ENCODE measurements at regions not wholly inside any gene's neighbourhood (a gene's known extent, or its start where the extent isn't known, plus 50 kb on each side); places are given as distances from the start of the nearest gene placed in this dataset.

DNA sequence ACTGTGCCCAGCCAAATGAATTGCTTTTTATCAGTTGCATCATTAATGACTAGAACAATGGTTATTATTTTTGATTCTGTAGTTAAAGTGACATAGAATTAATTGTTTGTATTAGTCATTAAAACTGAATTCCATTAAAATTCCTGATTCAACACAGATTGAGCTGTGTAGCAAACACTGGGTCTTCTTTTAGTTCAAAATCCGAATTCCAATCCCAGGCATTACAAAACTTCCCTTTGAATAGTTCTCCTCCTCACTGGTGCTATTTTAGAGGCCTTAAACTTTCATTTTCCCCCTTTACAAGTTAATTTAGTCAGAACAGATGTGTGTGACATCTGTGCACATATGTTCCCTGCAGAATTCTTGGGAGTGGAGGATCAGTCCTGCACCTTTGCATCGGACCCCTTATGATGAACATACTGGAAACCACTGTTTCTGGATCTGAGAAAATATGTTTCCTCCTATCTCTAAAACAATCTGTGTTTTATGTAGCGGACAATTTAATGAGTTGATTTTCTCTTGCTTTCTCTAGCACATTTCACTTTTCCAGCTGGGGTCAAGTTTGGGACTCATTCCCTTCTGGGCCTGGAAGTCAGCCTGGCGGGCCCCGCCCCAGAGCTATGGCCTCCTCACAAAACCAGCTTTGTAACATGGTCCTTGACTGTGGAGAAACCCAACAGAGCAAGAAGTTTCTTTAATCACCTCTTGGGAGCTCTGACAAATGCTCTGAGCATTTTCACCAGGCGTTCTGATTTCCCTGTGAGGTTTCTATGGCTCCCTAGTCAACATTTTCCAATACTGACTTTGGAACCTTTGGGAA lies 87.9 kb upstream of the MAMDC2 start:
- DNase-seq (ENCODE audit: low read depth): peak; percentile 15

DNA sequence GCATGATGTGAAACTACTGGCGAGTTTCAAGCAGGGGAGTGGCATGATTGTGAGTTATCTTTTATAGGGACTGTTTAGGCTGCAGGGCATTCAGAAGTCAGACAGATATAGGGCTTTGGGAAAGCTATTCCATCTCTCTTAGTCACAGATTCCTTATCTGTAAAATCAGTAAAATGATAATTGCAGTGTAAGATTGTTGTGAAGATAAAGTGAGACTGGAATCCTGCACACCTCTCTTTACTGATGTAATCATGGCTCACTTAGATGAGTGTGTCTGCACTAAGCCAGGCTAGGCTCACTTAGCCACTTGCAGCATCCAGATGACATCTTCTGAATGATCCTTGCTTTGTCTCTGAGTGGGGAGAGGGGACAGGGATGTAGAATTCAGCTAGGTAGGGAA lies 81.8 kb upstream of the MAMDC2 start:
- DNase-seq (ENCODE audit: low read depth): no peak

DNA sequence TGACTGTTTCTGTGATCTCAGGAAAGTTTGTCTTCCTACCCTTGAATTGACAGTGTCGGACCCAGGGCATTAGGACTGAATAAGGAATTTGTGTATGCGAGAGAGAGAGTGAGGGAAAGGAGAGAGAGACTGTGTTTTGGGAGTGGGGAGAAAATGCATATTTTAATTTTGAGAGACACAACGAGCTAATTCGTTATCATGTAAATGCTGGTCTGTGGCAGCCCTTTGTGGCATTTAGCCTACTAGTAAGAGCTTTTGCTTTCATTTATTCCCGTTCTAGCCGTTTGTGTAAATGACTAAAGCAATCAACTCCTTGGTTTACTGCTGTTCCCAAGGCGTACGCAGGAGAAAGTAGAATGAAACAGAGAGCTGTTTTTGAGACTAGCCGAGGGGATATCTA lies 79.8 kb upstream of the MAMDC2 start:
- no peak for DNase-seq (ENCODE audit: low read depth)

DNA sequence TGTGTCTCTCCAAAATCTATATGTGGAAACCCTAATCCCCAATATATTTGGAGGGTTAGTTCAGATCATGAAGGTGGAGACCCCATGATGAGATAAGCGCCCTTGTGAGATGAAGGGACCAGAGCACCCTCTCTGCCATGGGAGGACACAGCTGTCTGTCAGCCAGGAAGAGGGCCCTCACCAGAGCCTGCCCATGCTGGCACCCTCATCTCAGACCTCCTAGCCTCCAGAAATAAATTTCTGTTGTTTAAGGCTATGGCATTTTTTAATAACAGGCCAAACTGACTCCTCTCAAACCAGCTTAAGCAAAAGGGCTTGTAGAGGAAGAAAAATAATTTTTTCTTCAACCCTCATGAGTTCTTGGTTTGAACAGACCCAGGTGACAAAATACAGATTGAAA lies 79.2 kb upstream of the MAMDC2 start:
- no peak for DNase-seq (ENCODE audit: low read depth)

DNA sequence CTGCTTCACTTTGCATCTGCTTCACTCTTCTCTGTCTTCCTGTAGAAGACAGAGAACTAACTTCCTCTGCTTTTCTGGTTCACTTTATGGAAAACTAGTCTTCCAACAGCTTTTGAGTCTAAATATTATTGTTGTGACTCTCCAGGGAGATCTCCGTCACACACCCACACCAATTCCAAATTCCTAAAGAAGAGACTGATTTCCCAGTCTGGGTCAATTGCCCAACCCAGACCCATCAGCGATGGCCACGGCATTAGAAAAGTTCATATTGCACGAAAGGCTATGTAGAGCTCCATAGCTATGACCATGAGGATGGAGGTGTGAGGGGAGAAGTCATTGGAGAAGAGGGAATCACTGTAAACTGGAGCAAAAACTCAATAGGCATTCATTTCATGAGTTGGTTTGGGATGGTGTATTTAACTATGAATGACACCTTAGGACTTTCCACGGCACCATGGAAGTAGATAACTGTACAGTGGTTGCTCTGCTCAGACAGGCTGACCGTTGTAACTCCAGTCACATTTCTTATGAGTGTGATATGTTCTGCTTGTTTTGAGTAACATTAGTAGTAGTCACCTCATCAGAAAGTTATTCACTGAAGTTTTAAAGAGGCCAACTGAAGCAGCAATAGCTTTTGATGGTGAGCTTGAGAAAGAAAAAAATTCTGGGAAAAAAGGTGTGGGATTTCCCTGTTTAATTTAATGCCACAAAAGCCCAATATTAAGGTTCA lies 78.1 kb upstream of the MAMDC2 start:
- no peak for DNase-seq (ENCODE audit: low read depth)

DNA sequence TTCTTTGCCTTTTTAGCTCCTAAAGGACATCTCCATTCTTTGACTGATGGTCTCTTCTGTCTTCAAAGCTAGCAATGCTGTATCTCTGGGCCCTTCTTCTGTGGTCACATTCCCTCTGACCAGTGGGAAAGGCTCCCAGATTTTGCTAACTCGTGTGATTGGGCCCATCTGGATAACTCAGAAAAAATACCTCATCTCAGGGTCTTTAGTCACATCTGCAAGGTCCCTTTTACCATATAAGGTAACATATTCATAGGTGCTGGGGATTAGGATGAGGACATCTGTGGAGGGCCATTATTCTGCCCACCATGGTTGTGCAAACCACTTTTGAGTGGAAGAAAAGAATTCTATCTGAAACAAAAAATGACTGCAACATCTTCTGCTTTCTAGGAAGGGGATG lies 76.3 kb upstream of the MAMDC2 start:
- no peak for DNase-seq (ENCODE audit: low read depth)

DNA sequence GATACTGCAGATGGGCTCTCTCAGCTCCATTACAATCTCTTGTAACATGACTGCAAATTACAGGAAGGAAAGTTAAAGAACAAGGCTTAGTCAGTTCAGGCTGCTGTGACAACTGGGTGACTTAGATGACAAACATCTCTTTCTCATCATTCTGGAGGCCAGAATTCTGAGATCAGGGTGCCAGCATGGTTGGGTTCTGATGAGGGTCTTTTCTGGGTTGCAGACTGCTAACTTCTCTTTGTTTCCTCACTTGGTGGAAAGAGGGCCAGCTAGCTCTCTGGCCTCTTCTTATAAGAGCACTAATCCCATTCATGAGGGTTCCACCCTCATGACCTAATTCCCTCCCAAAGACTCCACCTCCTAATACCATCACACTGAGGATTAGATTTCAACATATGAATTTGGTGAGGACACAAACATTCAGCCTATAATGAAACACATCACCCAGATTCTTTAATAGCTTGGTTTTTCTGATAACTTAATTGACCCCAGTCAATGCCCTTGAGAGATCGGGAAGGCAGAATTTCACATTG lies 73.6 kb upstream of the MAMDC2 start:
- DNase-seq (ENCODE audit: low read depth): no peak

DNA sequence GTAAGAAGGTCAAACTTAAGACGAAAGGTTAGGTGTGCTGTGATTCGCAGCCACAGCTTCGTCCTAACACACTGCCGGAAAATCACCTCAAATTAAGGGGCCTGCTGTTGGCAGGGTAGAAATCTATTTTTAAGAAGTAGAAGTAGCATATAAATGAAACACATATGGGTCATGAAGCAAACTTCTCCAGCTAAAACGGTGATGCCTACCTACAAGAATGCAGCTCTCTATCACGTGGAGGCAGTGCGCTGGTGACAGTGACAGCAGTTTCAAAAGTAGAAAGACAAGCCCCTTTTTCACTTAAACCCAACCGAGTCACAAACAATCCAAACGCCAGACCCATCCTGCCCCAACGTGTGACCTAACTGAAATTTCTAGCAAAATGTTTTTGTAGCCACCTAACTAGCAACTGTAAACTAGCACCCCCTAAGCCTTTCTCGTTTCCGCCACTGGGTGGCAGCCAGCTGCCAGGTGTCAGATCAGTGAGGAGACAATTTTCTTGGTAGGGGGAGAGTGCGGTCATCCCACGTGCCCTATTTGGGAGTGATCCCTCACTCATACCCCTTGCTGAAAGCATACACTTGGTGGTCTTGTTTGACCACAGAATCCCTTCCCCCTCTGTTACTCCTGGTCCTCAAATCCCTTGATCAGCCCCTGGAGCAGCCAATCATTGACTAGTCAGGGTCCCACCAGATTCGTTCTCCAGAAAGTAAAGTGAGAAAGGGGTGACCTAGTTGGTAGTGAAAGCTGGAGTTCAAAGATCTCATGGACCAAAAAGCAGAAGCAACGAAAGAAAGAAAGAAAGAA lies 71.8 kb upstream of the MAMDC2 start:
- peak; percentile 36 for DNase-seq (ENCODE audit: low read depth)

DNA sequence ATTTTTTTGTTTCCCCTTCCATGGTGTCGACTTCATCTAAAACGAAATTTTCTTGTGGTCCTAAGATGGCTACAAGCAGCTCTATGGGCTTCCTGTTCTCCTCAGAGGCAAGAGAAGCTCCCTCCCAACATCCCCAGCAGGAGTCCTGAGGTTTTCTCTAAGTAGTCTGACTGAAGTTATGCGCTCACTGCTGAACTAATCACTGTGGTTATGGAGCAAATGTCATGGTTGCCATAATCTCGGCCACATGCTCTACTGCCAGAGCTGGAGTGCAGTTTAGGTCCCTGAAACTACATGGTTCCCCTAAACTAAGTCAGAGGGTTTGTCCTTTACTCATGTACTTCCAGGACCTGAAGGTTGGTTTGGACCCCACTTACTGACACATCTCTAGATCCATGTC lies 68.0 kb upstream of the MAMDC2 start:
- DNase-seq (ENCODE audit: low read depth): no peak

DNA sequence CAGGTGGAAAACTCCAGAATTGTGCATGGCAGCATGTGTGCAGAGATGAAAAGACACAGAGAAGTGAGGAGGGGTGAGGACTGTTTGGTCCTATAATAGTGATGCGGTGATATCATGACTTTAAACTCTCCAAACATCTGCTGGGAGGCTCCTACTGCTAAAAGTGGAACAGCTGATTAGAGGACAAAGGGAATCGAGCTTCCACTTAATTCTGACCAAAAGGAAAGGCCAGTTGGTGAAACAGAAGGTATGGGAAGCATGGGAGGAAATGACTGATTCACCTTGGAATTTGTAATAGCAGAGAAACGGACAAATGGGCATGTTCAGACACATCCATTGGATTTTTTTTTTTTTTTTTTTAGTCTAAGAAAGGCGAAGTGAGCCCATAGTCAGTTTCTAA lies 67.5 kb upstream of the MAMDC2 start:
- peak; percentile 79 for DNase-seq (ENCODE audit: low read depth)

DNA sequence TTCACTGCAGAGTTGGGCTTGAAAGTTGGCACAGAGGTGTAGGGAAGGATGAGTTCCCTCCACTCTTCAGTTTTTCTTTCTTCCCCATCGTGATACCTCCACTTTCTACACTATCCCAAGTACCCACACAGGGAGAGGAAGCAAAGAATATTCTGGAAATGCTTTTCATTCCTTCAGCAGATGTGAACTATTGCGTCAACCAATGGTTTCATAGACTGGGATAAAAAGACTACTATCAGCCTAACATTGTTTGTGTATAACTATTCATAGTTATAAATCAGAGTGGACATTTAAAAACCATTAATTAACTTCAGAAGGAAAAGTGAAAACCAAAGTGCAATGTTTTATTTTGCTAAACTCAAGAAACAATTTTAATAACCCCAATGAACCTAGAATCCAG lies 63.6 kb upstream of the MAMDC2 start:
- no peak for DNase-seq (ENCODE audit: low read depth)

DNA sequence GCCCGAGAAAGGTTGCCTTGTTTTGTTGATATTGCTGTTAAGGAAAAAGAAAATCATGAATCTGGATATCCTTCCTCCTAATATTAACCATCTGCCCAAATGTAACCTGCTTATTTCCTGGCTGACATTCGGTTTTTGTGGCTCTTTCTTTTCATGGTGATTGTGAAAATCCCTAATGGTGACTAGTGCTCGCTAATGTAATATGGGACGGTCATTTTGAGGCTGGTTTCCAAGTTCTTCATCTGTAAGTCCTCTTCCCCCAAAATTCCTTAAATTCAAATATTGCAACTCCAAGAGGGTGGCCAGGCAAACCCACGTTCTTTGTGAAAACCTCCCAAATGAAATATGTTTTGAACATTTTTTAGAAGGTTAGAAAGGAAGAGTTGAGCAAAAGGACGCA lies 63.1 kb upstream of the MAMDC2 start:
- DNase-seq (ENCODE audit: low read depth): no peak

DNA sequence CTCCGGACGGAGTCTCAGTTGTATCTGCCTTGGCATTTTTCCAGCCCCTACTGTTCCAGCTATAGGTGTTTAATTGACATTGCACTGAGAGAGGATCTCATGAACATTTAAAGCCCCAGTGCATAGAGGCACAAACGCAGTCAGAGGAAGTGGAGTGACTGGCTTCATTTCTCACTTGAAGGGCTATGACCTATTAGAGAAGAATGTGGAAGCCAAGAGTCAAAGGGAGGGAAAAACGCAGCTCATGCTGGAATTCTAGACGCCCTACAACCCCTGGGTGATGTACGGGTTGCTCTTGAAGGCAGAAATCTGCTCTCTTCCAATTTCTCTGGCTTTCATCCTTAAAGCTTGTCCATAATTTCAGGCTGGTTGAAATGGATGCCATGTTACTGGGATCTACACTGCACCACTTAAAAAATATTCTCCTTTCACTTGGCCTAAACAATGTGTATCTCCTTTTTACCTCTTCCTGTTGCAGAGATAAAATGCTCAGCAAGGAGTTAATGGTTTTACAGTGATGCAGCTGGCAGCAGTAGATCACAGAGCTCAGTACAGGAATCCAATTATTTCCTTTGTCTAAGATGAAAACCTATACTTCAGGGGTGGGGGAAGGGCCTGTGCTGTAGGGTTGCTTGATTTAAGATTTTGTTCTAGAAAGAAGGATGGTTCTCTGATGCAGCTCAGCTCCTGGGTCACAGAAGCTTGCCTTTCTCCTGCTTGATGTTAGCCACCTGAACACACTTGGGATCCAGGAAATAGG lies 61.8 kb upstream of the MAMDC2 start:
- peak; percentile 77 for DNase-seq (ENCODE audit: low read depth)

DNA sequence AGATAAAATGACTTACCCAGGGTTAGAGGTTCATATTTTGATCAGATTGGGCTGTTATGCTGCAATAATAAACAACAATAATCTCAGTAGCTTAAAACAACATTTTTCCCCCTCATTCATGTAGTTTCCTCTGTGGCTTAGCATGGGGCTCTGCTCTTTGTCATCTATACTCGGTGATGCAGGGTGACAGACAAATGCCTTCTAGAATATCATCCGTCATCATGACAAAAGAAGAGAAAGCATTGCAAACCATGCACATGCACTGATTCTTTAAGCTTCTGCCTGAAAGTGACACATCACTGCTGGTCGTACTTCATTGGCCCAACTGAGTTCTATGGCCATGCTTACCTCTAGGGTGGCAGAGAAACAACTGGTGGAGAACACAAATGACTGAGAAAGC lies 58.8 kb upstream of the MAMDC2 start:
- no peak for DNase-seq (ENCODE audit: low read depth)

DNA sequence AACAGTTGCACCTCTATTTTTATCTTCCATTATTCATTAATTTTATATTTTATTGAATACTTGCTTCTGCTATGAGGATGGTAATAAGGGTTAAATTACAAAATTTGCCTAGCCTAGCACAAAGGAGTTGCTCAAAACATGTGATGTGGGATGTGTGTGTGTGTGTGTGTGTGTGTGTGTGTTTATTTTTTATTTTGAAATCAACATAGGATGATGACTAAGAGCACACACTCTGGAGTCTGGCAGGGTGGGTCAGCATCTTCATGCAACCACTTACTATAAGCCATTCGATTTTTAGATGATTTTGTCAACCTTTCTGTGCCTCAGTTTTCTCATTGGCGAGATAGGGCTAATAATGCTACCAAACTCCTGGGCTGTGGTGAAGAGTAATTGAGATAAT lies 57.7 kb upstream of the MAMDC2 start:
- no peak for DNase-seq (ENCODE audit: low read depth)

DNA sequence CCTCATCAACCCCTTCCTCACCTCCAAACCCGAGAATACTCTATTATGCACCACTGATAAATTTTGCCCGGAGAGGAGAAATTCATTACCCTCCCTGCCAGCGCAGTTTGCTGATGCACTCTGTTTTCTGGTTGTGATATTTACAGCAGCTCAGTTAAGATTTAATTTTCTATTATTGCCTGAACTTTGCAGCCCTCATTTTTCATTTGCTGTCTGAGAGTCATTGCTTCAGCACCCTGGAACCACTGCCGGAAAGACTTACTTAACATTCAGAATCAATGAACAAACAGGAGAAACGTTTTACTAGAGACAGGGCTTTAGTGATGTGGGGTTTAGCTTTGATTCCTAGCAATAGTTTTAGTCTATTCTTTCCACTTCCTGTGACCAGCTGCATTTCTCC lies 56.7 kb upstream of the MAMDC2 start:
- no peak for DNase-seq (ENCODE audit: low read depth)

DNA sequence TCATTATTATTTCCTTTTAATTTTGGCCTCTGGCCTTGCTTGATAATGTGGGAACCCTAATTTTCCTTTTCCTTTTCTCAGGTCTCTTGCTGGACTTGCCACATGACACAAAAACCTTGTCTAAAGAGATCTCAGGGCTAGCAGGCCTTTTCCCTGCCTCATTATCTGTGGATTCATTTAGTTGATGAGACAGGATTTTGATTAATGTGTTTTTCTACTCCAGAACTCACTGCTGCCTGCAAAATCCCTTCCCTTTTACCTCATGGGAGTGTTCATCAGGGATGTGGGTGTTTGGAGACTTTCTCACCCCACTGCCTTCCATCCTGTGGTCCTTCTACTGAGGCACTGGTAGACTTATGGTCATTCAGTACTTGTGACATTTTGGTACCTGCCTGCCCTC lies 56.2 kb upstream of the MAMDC2 start:
- no peak for DNase-seq (ENCODE audit: low read depth)

DNA sequence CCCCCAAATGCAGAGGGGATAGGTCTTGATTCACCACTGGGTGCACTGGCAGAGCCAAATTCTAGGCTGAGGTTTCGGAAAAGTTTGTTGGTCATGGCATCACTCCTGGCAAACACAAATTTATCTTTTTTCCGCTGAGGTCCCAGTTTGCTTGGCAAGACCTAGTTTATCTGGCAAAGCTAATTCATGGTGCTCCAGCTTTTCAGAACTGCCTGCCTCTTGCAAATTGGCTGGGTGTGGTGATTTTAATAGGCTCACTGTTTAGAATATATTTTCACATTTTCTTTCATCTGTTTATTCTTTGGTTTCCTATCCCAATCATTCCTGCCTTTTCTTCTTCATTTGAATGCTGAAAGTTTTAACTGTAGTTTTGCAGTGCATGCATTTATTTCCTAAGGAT lies 50.5 kb upstream of the MAMDC2 start:
- no peak for DNase-seq (ENCODE audit: low read depth)
